ENCODE measurements at regions not wholly inside any gene's neighbourhood (a gene's known extent, or its start where the extent isn't known, plus 50 kb on each side); places are given as distances from the start of the nearest gene placed in this dataset.

DNA sequence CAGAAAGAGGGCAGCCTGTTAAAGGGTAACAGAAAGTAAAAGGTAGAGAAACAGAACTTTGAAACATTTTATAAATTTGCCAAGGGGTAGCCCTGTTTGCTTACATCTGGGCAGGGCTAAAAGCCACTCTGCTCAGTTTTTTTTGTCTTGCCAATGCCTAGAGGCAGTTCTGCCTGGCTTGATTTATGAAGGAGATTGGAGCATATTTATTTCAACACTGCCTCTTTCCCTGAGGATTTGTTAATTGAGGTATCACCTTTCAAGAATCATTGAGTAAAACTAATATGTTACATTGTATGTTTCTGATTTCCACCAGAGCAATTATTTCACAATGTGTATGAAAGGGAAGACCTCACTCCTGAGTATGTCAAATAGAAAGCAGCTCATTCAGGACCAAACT lies 160.8 kb downstream of the GXYLT1 start:
- DNase-seq (ENCODE audit: low read depth): no peak
- H3K4me3 ChIP-seq (replicated peaks; ENCODE audit: low read depth, low read length): no peak overlapping the region
- TF ChIP-seq, protein P1, sequence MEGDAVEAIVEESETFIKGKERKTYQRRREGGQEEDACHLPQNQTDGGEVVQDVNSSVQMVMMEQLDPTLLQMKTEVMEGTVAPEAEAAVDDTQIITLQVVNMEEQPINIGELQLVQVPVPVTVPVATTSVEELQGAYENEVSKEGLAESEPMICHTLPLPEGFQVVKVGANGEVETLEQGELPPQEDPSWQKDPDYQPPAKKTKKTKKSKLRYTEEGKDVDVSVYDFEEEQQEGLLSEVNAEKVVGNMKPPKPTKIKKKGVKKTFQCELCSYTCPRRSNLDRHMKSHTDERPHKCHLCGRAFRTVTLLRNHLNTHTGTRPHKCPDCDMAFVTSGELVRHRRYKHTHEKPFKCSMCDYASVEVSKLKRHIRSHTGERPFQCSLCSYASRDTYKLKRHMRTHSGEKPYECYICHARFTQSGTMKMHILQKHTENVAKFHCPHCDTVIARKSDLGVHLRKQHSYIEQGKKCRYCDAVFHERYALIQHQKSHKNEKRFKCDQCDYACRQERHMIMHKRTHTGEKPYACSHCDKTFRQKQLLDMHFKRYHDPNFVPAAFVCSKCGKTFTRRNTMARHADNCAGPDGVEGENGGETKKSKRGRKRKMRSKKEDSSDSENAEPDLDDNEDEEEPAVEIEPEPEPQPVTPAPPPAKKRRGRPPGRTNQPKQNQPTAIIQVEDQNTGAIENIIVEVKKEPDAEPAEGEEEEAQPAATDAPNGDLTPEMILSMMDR (IDR thresholded peaks at IDR 0.05; ENCODE audit: low read length, missing control alignments): no peak

DNA sequence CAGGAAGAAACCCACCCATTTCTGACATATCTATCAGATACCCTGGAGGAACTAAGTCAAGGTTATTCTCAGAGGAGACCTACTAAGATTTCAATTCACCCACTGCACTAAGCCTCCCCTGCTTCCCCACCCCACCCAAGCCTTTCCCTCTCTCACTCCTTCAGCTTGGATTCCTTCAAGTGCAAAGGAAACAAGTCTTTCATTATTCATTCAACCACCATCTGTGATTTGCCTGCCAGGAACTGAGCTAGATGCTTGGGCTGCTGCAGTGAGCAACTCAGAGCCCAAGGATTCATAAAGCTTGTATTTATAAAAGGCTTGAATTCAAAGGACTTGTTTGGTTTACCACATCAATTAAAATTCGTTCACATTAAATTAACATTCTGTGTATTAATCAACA lies 161.3 kb downstream of the GXYLT1 start:
- TF ChIP-seq, protein P1 (IDR thresholded peaks at IDR 0.05; ENCODE audit: low read length, missing control alignments): no peak
- no peak overlapping the region for H3K4me3 ChIP-seq (replicated peaks; ENCODE audit: low read depth, low read length)
- no peak for DNase-seq (ENCODE audit: low read depth)

DNA sequence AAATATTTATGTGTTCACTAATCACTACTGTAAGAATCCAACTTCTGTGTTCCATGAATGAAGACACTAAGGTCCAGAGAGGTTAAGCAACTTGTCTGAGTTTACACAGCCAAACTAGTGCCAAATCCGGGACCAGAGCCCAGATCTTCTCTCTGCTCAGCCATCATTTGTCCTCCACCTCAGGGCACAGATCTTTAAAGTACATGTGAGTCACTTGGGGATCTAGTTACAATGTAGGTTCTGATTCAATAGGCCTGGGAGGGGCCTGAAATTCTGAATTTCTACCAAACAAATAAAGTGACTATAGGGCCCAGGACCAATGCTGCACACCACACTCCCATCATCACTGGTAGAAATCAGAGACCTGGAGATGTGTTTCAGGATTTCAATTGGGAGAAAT lies 162.9 kb downstream of the GXYLT1 start:
- TF ChIP-seq, protein P1 (IDR thresholded peaks at IDR 0.05; ENCODE audit: low read length, missing control alignments): no peak
- DNase-seq (ENCODE audit: low read depth): no peak
- H3K4me3 ChIP-seq (replicated peaks; ENCODE audit: low read depth, low read length): no peak overlapping the region

DNA sequence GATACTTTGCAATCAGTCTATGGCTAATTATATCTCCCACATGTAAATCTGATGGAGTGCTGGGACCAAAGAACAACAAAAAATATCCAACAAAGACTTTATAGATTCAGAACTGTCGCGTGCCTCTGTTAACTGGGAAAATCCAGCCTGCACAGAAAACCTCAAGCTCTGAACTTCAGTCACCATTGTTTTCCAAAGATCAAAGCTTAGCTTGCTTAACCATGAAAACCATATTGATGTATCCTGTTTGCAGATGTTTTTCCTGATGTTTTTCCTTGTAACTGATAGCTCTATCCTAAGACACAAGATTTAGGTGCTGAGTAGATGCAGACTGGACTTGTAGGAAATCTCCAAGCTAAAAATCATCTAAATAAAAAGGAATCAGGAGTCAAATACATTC lies 163.7 kb downstream of the GXYLT1 start:
- no peak overlapping the region for H3K4me3 ChIP-seq (replicated peaks; ENCODE audit: low read depth, low read length)
- no peak for DNase-seq (ENCODE audit: low read depth)
- TF ChIP-seq, protein P1 (IDR thresholded peaks at IDR 0.05; ENCODE audit: low read length, missing control alignments): no peak

DNA sequence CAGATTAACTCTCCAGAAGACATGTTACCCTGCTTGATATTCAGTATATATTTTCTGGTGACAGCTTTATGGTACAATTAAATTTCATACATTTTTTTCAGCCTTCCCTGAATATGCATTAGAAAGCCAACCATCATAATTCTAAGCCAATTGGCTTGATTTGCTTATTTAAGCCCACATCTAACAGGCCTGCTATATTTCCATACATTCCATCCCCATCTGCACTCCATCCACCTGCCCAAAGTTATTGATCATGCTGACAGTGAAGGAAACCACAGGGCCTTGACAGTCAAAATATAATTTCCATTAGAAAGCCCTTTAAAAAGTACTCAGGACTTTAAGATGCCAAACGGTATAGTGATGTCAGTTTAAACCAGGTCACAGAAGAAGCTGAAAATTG lies 164.3 kb downstream of the GXYLT1 start:
- no peak overlapping the region for H3K4me3 ChIP-seq (replicated peaks; ENCODE audit: low read depth, low read length)
- TF ChIP-seq, protein P1 (IDR thresholded peaks at IDR 0.05; ENCODE audit: low read length, missing control alignments): no peak
- no peak for DNase-seq (ENCODE audit: low read depth)

DNA sequence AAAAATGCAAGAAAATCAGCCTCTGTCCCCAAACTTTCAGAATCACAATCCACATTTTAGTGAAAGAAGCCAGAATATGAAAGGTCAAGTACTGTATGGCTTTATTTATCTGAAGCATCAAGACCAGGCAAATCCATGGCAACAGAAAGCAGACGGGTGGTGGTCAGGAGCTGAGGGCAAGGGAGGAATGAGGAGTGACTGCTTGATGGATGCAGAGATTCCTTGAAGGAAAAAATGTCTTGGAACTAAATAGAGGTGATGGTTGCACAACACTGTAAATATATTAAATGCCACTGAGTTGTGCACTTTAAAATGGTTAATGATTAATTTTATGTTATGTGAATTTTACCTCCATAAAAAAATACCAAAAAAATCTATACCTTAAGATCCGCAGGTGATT lies 165.1 kb downstream of the GXYLT1 start:
- no peak overlapping the region for H3K4me3 ChIP-seq (replicated peaks; ENCODE audit: low read depth, low read length)
- TF ChIP-seq, protein P1 (IDR thresholded peaks at IDR 0.05; ENCODE audit: low read length, missing control alignments): no peak

DNA sequence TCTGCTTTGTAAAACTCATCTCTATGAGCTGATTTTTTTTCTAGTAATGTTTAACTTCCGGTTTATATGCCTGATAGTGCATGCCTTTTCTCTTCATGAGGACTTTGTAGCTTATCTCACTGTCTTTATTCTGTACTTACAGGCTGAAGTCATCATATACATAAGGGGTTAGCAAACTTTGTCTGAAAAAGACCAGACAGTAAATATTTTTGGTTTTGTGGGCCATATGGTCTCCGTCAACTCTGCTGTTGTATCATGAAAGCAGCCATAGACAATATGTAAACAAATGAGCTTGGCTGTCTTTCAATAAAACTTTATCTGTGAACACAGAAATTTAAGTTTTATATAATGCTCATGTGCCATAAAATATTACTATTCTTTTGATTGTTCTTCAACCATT lies 172.1 kb downstream of the GXYLT1 start:
- TF ChIP-seq, protein P1 (IDR thresholded peaks at IDR 0.05; ENCODE audit: low read length, missing control alignments): no peak
- H3K4me3 ChIP-seq (replicated peaks; ENCODE audit: low read depth, low read length): no peak overlapping the region
- DNase-seq (ENCODE audit: low read depth): no peak

More for the DNA sequence above, 165.1 kb downstream of the GXYLT1 start:
- no peak for DNase-seq (ENCODE audit: low read depth)

Measured in fibroblast of pulmonary artery (primary cell).